Mucosa of descending colon (tissue), 3 donors: ENCODE measurements at regions not wholly inside any gene's neighbourhood (a gene's known extent, or its start where the extent isn't known, plus 50 kb on each side); places are given as distances from the start of the nearest gene placed in this dataset.

Source experiments
- ATAC-seq: fragments of 200-7000 bp; cut with Tn5 transposase; one replicate; pipeline ENCODE4 v1.9.1; 2020; ENCODE audit warnings: mild to moderate bottlenecking, moderate library complexity
- DNase-seq, 3 donors: peaks; one replicate each; pipeline ENCODE4 v3.0.0-alpha.2; 2020
- H3K36me3 ChIP-seq: fragments of 200-600 bp; one replicate; pipeline ENCODE4 v1.8.0; 2021; ENCODE audit warnings: low read depth, mild to moderate bottlenecking
- H3K4me1 ChIP-seq: fragments of 200-600 bp; one replicate; pipeline ENCODE4 v1.8.0; 2021; ENCODE audit warnings: low read depth, mild to moderate bottlenecking
- H3K4me3 ChIP-seq: fragments of 200-600 bp; one replicate; pipeline ENCODE4 v1.8.0; 2021; ENCODE audit warnings: mild to moderate bottlenecking
- H3K9me3 ChIP-seq: fragments of 200-600 bp; one replicate; pipeline ENCODE4 v1.8.0; 2021; ENCODE audit warnings: mild to moderate bottlenecking
- CTCF ChIP-seq: fragments of 200-600 bp; IDR thresholded peaks from one replicate; pipeline ENCODE4 v1.8.0; 2022; ENCODE audit warnings: antibody characterized with exemption, mild to moderate bottlenecking
- intact Hi-C, 2 donors: fragments of 100-400 bp; cut with DNase I in 1 of 2; cut with micrococcal nuclease in 1 of 2; formaldehyde crosslinking; loops; one replicate each; pipeline versions ENCODE4 v1.11.0 to v1.11.1; 2022; cut with DNase I, micrococcal nuclease
- donor health status: DM: no; HTN: no; CAD: no; lungs with moderate emphysema.
- donor health status: DM: no; HTN: no; CAD: no.
- donor health status: DM: no; HTN: yes; CAD: no.

GRCh38 chr2:34307636-34308035 lies 708.5 kb upstream of the FAM98A start:
- no peaks in the 10 kb centered on the region for H3K36me3 ChIP-seq
- H3K4me1 ChIP-seq = no peaks in the 10 kb centered on the region
- DNase-seq (no peak), ATAC-seq (no peak)
- H3K4me3 ChIP-seq = no peak overlapping the region
- no peaks in the 10 kb centered on the region for H3K9me3 ChIP-seq
- TF ChIP-seq CTCF = no peak
- intact Hi-C loops = no loop called here

GRCh38 chr2:34306745-34307144 lies 707.6 kb upstream of the FAM98A start:
- DNase-seq (peak in 1 of 3 donors; percentile 2), ATAC-seq (no peak)
- no peaks in the 10 kb centered on the region for H3K4me1 ChIP-seq
- TF ChIP-seq CTCF = no peak
- intact Hi-C loops = no loop called here
- H3K9me3 ChIP-seq = no peaks in the 10 kb centered on the region
- no peak overlapping the region for H3K4me3 ChIP-seq
- H3K36me3 ChIP-seq = no peaks in the 10 kb centered on the region

- H3K4me1 ChIP-seq = no peaks in the 10 kb centered on the region
- intact Hi-C loops = no loop called here
- ATAC-seq = no peak
These were observed 706.5 kb upstream of the FAM98A start for GRCh38 chr2:34305587-34305986.

GRCh38 chr2:34294961-34295360 lies 695.9 kb upstream of the FAM98A start:
- Histone ChIP-seq H3K4me1 (no peaks in the 10 kb centered on the region), H3K36me3 (no peaks in the 10 kb centered on the region), H3K9me3 (no peaks in the 10 kb centered on the region), H3K4me3 (no peak overlapping the region)
- intact Hi-C loops = no loop called here
- no peak for TF ChIP-seq CTCF
- DNase-seq = no peak
- no peak for ATAC-seq

More at GRCh38 chr2:34305587-34305986, 706.5 kb upstream of the FAM98A start:
- Histone ChIP-seq H3K4me3 (no peak overlapping the region), H3K36me3 (no peaks in the 10 kb centered on the region), H3K9me3 (no peaks in the 10 kb centered on the region)
- TF ChIP-seq CTCF = no peak
- no peak for DNase-seq

- no peak for TF ChIP-seq CTCF
- H3K36me3 ChIP-seq = no peaks in the 10 kb centered on the region
- no peak overlapping the region for H3K4me3 ChIP-seq
- no peak for ATAC-seq
- intact Hi-C loops = no loop called here
- H3K4me1 ChIP-seq = no peaks in the 10 kb centered on the region
- H3K9me3 ChIP-seq = no peaks in the 10 kb centered on the region
- no peak for DNase-seq
These were observed 692.0 kb upstream of the FAM98A start for GRCh38 chr2:34291076-34291475.

- Histone ChIP-seq H3K36me3 (no peaks in the 10 kb centered on the region), H3K9me3 (no peaks in the 10 kb centered on the region), H3K4me3 (no peak overlapping the region), H3K4me1 (no peaks in the 10 kb centered on the region)
- ATAC-seq (no peak), DNase-seq (no peak)
- no peak for TF ChIP-seq CTCF
- intact Hi-C loops = no loop called here
These were observed 688.9 kb upstream of the FAM98A start for GRCh38 chr2:34288016-34288415.
